Activated gamma-delta T cell treated with Interleukin-2 at 50 U/mL for 16 hours (primary cell): ENCODE measurements at regions not wholly inside any gene's neighbourhood (a gene's known extent, or its start where the extent isn't known, plus 50 kb on each side); places are given as distances from the start of the nearest gene placed in this dataset.

Experiments used
- DNase-seq: peaks from one replicate; pipeline ENCODE4 v3.0.0-alpha.2; 2020

DNA sequence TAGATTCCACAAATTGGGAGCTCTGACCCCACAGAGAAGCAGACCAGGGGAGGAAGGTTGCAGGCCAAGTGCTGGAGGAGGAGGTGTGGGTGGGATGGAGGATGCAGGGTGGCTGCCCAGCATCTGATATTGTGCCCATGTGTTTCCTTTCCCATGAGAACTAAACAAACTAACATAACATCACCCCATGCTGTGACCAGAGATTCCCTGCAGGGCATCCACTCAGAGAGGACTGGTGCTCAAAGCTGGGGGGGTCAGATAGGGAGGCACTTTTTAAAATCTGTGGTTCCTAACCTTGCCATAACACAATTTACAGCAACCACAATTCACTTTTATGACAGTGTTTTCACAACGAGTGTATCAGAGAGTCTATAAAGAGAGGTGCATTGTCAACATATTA lies 1277.6 kb downstream of the AACS start:
- no peak for DNase-seq

DNA sequence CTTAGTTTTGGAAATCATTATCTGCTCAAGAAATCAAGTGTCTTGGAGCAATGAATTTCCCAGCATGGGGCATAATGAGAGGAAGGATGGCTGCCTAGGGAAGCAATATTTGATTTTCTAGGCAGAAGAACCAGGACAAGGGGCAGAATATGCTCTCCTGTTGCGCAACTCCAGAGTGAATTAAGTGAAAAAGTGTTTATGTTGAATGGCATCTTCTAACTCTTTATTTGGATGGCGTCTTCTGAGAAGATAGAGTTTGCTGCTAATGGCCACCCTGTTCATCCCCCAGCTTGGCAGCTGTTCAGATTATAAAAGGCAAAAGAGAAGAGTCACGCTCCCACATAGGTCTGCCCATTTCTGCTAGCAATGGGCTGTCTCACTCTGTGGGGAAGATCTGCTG lies 1278.1 kb downstream of the AACS start:
- DNase-seq, result no peak

DNA sequence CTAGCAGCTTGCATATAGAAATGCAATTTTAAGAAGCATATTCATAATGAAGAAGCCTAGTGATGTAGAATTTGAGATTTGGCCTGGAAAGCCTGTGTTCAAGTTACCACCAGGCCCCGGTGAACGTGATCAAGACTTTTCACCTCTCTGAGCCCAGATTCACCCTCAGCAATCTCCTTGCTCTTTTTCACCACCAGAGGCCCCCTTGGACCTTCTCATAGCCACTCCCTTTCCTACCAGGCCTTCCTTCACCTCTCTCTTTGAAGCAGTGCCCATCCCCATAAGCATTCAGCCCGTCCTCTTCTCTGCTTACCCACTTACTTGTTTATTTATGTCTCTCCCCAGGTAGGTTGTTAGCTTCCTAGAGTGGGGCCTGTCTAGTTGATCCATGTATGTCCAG lies 1280.9 kb downstream of the AACS start:
- no peak for DNase-seq

DNA sequence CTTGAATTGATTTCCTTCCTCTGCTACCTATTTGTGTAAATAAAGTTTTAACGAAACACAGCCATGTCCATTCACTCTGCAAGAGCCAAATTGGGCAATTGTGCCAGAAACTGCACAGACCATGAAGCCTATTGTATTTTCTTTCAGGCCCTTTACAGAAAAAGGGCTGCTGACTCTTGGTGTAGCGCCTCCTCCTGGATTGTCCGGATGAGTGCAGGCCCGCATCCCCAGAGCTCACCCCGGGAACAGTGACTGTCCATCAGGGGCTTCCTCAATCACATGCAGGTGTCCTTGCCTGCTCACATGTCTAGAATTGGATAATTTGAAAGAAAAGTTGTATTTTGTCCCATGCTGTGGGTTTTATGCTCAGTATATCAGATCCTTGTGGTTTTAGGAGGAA lies 1282.2 kb downstream of the AACS start:
- DNase-seq, result no peak

DNA sequence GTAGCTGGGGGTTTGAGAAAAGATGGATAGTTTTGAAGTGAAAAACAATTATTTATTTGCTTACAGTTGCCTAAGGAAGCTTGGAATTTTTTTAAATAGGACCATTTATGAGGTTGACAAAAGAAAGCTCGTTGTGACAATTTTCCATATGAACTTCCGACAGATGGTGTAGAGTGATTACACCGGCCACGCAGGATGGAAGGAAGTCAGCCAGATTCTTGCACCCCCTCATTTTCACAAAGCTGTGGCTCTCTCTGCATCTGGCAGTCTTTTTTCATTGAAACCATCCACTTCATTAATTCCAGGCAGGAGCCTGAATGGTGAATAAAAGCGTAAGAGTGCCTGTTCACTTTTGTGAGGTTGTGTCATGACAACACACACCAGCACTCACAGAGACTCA lies 1284.1 kb downstream of the AACS start:
- DNase-seq, result no peak

DNA sequence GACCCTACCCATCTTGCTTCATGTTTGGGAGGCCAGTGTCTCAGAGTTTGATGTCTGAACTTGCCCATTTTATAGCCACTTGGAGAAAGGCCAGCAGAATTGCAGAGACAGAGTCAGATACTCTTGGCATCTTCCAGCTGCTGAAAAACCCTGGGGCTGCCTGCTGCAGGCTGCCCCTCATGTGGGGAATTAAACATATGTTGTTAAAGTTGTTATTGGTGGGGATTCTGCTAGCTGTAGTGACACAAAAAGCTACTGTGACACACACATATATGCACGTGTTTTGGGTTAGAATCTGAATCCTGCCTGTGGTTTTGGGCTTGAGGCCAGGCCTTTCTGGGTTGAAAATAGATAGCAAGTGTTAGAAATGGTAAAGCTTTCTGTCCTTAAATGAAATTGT lies 1288.4 kb downstream of the AACS start:
- no peak for DNase-seq

DNA sequence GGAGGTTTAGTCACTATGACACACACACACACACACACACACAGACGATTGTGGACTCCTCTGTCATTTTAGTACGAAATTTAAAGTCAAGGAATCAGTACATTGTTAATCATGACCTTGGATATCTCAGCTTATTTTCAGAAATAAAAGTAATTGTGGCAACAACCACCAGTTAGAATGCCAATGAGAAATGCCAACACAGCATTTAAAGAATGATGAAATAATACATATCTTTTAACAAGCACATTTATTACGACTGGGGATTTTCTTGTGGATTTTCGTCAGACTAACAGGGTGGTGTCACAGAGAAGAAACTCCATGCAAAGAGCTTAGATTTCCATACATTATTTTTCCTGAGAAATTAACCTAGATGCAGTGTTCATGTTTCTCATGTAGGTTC lies 1289.4 kb downstream of the AACS start:
- DNase-seq, result no peak

DNA sequence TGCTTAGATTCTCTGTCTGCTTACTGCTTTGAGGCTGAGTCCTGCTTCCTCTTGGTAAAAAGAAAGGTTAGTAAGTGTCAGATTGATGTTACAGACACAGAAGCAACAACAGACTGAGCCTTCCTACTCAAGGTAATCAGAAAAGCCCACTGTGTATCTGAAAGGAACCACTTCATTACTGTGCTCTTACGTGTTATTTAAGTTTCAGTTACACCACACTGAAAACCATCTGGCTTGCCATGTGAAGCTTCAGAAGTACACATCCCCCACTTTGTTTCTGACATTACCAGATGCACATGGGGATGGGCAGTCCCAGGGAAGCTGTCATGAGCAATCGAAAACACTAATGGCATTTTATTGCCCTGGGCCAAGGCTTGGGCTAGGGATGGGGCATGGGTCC lies 1290.1 kb downstream of the AACS start:
- DNase-seq, result no peak

DNA sequence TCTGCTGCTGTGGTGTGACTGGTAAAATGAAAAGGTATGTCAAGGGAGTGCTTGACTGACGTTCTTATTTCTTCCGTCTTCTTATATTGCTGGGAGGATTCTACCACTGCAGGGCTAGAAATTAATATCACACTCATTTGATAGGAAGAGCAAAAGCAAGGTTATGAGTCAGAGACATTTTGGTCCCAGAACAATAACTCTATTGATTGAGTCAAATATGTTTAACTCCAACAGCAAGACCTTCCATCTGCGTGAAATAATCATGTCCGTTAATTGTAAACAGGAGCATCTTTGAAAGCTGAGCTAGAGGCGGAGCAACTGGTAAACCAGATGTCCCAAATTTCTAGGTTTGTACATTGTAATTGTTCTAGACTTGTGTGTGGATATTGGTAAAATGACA lies 1293.6 kb downstream of the AACS start:
- no peak for DNase-seq

DNA sequence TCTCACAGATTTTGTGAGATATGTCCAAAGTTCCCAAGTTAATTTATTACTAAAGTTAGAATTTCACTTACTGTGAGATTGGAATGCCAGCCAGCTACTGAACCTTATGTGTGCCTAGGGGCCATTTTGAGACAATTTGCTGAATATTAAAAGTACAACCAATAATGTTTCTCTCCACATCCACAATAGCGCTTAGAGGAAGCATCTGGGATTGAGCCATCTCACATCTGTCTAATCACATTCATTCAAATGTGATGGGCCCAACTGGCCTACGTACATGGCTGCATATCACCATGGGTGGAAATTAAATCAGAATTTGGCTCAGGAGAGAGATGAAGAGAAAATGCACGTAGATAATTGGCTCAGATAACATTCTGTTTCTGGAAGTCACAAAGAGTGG lies 1294.0 kb downstream of the AACS start:
- no peak for DNase-seq

DNA sequence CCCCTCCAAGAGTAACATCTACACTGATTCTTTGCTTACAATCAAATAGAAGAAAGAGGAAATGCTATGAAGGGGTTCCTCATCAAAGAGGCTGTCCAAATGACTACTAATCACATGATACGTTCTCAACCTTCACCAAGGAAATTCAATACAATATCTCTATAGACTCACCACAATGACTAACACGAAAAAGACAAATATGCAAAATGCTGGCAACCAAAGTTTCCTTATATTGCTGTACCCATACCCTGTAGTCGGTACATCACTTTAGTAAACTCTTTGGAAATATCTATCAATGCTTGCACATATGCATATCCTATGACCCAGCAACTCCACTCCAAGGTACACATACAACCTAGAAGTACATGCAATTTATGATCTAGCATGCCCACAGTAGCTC lies 1296.6 kb downstream of the AACS start:
- no peak for DNase-seq

DNA sequence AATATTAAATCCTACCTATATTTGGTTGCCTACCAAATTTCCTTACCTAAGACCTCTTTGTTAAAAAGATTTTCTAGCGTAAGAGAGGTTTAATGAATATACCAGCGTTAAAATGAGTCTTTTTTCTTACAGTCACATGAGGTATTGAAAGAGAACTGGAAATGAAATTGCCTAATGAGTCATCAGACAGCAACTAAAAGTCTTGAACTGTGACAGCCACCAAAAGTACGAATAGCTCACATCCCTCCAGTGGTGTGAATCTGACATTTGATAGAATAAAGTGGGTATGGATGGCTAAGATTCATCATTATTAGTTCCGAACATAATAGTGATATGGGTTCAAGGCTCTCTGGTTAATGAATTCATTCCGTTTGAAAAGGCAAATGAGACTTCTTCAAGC lies 1297.3 kb downstream of the AACS start:
- DNase-seq, result no peak

DNA sequence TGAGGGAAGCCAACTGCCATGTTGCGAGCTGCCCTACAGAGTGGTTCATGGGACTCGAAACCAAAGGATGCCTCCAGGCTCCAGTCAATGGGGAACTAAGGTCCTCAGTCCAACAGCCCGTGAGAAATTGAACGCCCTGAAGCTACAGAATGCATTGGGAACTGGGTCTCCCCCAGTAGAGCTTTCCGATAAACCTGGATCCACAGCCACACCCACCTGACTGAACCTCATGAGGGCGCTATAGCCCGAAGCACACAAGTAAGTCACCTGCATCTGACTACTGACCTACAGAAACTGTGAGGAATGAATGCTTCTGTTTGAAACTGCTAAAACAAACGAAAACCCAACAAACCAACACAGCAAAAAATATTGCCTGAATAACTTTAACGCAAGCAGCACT lies 1297.7 kb downstream of the AACS start:
- DNase-seq, result no peak

DNA sequence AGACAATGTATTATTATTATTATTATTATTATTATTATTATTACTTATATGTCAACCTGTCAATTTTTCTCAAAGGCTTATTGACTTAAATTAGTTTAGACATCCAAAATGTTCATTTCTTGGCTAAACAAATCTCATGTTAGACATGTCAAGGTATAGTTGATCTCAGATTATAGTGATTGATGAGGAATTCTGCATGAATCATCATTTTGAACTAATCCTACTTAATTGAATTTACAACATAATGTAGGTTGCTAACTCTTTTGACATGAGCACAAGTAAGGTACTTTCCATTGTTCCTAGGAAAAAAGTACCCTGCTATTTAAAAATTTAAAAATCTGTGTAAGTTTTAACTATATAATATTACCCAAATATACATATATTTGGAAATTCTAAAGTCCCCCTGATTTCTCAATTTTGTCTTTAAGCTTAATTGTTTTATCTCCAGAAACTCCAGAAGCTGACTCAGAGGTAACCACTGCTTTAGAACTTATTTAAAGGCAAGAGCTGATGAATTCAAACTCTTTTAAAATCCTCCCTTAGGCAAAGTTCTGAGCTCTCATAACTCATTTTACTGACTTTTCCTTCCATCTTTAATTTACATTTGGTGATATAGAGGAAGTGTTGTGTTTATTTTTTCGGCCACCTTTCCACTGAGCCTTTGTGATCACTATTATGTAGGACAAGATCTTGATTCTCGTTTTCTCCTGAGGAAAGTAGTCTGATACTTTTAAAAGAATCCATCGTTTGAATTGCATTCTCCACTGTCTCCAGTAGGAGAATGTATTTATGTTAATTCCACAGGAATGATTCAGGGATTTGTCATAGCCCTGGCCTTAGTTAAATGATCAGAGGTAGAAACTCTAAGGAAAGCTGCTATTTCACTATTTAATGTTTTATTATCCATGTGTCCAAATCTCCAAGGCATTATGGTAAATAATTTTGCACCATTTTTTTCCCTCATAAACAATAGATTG lies 1304.5 kb downstream of the AACS start:
- no peak for DNase-seq

DNA sequence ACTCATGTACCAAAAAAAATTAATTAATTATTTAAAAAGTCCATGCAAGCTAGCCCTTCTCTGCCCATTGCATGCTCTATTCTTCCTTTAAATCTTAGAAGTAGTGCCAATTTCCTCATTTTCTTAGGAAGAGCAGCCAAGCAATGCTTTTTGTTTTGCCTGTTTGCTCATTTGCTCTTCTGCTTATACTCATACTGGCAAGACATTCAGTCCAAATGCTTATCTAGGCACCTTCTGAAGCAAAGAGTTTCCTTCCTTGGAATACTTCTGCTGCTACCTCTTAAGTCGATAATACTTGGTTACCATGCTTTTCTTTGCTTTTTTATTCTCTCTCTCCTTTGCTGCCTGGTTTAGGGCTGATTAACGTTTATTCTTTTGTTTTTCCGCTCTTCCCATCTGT lies 1318.3 kb downstream of the AACS start:
- no peak for DNase-seq

DNA sequence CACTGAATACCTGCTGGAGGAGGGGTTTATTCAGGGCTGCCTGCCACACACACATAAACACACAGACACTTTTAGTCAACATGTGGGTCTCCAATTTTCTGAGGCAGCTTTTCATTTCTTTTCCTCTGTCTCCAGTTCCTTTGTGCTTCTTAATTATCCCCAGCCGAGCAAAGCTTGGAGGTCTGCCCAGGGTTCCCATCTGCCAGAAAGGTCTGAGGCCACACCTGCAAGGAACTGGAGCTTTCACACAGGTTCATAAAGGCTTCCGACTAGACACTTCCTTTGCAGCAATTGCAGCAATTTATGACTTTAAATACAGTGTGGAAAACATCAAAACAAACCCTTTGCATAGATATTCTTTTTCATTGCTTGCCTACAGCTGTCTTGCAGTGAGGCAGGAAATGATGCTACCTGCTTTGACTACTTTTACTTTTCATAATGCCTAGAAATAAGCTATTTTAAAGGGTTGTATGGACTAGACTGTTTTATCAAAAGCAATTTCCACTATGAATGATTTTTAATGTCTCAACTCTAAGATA lies 1318.9 kb downstream of the AACS start:
- no peak for DNase-seq

DNA sequence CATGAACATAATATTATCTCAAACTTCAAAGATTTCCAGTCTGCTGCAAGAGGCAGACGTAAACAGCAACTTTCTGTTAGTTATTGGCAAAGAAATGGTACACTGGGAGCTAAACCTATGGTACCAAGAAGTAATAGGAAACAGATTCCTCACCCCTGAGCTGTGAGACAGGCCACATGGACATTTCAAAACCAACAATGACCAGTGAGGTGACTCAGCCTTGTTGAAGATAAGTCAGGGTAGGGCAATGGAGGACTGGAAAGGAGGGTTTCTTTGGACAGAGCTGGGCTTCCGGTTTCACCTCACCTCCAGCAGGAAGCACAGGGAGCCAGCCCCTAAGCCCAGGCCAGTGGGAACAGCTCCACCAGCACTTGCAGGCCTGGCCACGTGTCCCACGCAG lies 1320.5 kb downstream of the AACS start:
- DNase-seq, result no peak

DNA sequence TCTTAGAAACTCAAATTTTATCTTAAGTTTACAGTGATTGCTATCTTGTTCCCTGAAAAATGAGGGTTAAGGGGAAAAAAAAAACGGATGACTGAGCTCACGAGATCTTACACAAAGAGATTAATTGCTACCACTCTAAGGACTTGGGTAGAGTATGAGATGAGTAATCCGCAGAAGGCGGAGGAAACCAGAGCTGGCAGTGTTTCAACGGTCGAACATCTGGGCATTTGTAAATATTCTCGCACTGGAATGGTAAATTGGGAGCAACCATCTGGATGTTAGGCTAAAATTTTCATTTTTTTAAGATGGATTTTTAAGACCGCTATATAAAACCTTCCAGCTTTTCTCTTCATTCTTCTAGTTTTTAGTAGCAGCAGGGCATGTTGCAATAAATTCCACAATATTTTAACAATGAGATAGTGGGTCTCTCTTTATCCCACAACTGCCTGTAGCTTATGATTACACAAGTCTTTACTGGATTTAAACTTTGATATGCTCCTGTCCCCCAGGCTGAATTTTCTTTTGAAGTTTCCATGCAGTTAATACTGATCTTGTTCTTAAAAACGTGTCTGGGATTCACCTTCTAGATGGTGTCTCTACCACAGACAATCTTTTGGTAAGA lies 1324.1 kb downstream of the AACS start:
- no peak for DNase-seq

DNA sequence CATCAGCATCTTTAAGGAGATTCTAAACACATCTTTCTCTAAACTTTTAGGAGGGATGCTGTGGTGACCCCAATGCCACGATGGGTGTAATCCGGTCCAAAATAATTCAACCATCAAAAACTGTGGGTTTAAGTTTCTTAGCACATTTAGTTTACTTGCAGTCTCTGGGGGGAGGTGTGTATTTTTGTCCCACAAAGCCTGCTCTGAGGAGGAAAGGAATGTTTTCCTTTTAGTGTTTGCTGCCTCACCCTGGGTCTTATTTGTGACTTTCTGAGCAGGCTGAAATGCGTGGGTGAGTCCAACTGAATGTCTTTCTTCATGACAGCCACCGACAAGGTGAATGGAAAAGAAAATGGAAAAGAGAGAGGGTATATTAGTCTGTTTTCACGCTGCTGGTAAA lies 1324.7 kb downstream of the AACS start:
- DNase-seq, result no peak

DNA sequence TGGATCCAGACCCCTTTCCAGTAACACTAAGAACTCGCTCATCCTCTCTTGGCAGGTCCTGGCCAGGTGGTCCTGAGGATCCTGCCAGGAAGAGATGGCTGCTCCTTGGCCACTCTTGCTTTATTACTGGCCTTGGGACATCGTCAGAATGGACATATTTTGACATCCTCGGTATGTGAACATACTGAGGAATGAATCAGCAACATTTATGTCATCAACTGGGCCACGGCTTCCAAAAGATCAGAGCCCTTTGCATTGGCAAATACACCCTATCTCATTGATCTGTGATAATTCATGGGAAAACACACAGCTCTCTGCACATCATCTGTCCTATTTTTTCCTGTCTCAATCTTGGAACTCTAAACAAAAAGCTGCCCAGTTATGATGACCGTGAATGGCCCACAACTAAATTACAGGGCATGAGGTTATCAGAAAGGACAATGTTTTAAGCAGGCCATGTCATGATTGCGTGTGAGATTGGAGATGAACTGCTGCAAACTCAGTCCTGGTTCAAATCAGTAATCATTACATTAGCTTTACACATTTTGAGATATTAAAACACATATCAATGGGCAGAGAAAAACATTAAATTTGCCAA lies 1325.8 kb downstream of the AACS start:
- DNase-seq, result no peak

DNA sequence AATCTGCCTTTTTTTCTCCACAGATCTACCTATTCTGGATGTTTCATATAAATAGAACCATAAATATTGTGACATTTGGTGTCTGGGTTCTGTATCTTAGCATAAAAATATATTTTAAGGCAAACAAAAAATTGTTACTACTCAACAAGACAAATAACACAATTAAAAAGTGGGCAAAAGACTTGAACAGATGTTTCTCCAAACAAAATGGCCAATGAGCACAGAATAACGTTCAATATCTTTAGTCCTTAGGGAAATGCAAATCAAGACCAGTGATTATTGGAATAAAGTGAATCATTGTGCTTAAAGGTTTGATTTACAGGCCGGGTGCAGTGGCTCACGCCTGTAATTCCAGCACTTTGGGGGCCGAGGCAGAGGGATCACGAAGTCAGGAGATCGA lies 1331.3 kb downstream of the AACS start:
- DNase-seq, result no peak

DNA sequence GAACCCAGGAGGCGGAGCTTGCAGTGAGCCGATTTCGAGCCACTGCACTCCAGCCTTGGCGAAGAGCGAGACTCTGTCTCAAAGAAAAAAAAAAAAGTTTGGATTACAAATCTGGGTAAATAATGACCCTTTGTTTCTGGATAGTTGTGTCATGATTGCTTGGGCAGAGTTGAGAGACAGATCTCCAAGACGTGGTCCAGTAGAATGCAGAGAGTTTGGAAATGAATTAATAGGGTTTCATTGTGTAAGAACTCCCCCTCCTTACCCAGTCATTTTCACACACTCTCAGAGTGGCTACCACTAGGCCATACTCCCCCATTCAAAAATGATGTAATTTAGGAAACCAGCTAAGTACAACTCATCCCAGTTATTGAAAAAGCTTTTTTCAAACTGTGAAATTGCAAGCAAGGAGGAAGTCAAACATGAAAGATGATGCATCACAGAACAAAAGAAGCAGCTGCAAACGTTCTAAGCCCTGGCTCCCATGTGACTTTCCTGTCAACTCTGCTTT lies 1331.9 kb downstream of the AACS start:
- no peak for DNase-seq

DNA sequence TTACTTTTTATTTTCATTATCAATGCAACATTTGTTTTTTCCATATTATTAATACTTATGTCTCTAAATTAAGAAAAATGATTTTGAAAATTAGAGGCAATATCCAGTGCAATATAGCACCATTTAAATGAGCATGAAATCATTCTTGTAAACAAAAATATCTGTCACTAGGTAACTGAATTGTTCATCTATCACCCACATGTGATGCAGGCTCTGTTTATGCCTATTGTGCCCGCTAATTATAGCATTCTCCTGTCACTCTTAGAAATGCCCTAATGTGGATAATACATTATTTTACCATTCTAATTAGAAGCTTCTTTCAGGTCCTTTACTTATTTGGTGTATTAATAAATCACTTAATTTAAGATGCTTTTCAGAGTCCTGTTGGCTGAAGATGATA lies 1332.4 kb downstream of the AACS start:
- no peak for DNase-seq

DNA sequence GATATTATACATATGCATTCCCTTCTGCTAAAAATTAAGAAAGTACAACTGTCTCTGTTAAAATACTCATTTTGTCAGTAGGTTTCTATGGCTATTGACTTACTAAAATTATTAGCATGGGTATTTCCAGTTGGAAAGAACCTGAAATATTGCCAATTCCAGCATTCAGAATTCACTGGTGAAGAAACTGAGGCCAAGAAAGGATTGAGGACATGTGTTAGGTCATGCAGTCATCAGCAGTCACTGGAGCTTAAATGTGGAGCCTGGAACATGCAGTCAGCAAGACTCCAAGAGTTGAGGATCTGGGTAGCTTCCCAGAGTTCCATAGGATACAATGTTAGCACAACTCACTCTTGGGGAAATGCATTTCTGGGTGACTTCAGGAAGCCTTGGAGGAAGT lies 1335.6 kb downstream of the AACS start:
- DNase-seq, result no peak
